ENCODE measurements at regions not wholly inside any gene's neighbourhood (a gene's known extent, or its start where the extent isn't known, plus 50 kb on each side); places are given as distances from the start of the nearest gene placed in this dataset.

DNA sequence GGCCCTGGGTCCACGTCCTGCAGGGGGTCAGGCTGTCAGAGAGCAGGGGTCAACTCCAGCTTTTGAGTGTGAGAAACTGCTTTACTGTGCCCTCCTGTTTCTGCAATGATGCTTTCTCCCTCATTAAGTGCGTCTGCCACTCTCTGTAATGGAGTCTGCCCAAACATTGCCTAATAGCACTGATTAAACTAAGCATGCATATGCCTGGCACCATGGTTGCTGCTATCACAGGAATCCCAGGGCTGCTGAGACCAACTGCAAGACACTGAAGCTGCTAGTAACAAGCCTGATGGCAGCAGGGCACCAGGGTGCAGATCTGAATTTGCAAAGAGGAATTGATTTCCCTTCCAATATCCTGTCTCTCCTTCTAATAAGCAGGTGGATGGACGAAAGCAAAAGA, 125.3 kb downstream of the SLC24A2 start:
- TF ChIP-seq EZH2phosphoT487 (IDR thresholded peaks at IDR 0.05; ENCODE audit: low read depth) = no peak
- TF ChIP-seq, protein P1, sequence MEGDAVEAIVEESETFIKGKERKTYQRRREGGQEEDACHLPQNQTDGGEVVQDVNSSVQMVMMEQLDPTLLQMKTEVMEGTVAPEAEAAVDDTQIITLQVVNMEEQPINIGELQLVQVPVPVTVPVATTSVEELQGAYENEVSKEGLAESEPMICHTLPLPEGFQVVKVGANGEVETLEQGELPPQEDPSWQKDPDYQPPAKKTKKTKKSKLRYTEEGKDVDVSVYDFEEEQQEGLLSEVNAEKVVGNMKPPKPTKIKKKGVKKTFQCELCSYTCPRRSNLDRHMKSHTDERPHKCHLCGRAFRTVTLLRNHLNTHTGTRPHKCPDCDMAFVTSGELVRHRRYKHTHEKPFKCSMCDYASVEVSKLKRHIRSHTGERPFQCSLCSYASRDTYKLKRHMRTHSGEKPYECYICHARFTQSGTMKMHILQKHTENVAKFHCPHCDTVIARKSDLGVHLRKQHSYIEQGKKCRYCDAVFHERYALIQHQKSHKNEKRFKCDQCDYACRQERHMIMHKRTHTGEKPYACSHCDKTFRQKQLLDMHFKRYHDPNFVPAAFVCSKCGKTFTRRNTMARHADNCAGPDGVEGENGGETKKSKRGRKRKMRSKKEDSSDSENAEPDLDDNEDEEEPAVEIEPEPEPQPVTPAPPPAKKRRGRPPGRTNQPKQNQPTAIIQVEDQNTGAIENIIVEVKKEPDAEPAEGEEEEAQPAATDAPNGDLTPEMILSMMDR (IDR thresholded peaks at IDR 0.05; ENCODE audit: low read depth, low read length) = no peak

Data from OCI-LY3 (cell line).